Left hindlimb (tissue), 1 donor: ENCODE measurements at regions not wholly inside any gene's neighbourhood (a gene's known extent, or its start where the extent isn't known, plus 50 kb on each side); places are given as distances from the start of the nearest gene placed in this dataset.
"Not testable (repeated sequence)": the region's sequence is repeated elsewhere in the genome, so short reads cannot be mapped to it uniquely, and the experiment has no call there.

Experiments
- DNase-seq: peaks from one replicate; pipeline ENCODE4 v3.0.0-alpha.2; 2018

DNA sequence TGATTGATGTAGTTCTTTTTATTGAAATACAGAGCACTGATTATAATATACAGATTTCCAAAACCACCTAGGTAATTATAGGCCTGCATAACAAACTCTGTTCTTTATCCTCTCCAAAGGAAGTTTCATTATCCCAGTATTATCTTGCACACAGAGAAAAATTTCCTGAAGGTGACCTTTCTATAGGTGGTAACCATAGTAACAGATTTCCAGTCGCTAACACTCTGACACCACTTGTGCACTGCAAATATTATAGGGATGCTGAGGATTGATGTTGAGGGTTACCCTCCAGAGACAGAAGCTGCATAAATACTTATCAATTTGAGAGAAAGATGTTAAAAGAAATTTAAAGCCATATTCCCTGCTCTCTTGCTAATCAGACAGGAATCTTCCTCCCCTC lies 274.5 kb upstream of the NRSN1 start:
- DNase-seq: no peak

DNA sequence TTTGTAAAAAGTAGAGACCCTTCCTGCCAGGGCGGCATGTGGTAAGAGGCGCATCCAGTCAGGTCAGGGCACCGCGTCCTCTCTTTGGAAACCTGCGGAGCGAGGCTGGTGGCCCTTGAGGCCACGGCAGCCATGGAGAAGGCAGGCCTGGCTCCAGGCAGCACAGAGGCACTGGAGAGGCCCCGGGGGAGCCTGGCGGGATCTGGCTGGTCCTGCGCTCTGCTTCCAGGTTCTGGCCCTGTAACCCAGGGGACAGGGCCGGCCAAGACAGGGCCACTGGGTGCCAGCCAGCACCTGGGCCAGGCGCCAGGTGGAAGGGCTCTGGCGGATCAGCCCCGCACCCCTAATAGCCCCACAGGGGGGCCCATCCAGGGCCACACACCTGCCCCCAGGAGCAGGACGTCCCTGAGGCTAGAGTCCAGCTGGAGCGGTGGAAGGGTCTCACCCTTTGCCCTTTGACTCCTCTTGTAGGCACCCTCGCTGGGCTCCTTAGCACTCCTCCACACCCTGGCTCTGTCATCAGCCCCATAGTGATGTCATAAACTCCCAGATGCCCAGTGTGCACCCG lies 272.4 kb upstream of the NRSN1 start:
- not testable (repeated sequence) for DNase-seq

- DNase-seq: not testable (repeated sequence)
Observed at GRCh38 chr6:23854154-23854553, 271.9 kb upstream of the NRSN1 start.

- no peak for DNase-seq
Observed at GRCh38 chr6:23855497-23856116, 270.4 kb upstream of the NRSN1 start.

GRCh38 chr6:23870496-23870895 lies 255.5 kb upstream of the NRSN1 start:
- DNase-seq: no peak

DNA sequence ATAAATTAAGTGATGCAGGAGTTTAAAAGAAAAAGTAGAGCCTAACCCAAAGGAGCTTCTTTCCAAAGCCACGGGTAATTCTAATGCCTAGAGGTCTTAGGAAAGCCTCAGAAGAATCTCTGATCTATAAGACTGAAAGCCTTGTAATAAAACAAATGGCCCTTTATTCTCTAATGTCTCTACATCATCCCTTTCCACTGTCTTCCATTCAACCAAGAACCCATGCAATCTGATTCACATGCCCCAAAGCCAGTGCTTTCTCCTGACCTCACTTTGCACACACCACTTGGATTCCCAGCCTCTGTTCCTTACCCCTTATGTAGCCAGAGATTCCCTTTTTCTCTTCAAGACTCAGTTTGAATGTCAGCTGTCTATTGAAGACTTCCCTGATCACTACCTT lies 252.9 kb upstream of the NRSN1 start:
- DNase-seq: no peak

- DNase-seq: no peak
Observed at GRCh38 chr6:23875006-23875405, 251.0 kb upstream of the NRSN1 start.

GRCh38 chr6:23879816-23880215 lies 246.2 kb upstream of the NRSN1 start:
- DNase-seq: no peak

DNA sequence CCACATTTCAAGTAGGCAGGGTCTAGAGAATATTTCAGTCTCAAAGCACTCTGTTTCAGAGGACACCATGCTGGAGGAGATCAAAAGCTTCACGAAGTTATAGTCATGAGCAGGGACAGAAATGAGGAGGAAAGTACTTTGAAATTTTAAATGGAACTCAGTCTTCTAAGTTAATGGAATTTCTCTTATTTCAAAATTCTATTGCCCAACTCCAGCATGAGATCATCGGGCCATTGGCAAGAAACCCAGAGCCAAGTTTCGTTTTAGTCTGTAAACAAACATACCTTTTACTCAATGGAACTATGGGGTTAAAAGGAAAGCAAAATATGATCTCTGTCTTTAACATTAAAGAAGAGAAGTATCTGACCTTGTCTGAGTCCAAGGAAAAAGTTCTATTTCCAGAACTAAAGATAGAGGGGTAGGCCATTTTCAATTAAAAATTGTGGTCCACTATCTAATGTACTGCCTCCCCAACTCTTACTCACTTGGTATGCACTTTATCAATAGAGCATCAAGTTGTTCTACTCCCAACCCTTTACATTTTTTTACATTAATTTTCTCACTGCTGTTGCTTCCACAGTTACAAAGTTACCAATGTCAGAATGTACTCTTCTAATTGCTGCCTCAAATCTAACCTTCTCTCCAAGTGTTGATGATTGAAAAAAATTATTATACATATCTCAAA lies 235.3 kb upstream of the NRSN1 start:
- no peak for DNase-seq

DNA sequence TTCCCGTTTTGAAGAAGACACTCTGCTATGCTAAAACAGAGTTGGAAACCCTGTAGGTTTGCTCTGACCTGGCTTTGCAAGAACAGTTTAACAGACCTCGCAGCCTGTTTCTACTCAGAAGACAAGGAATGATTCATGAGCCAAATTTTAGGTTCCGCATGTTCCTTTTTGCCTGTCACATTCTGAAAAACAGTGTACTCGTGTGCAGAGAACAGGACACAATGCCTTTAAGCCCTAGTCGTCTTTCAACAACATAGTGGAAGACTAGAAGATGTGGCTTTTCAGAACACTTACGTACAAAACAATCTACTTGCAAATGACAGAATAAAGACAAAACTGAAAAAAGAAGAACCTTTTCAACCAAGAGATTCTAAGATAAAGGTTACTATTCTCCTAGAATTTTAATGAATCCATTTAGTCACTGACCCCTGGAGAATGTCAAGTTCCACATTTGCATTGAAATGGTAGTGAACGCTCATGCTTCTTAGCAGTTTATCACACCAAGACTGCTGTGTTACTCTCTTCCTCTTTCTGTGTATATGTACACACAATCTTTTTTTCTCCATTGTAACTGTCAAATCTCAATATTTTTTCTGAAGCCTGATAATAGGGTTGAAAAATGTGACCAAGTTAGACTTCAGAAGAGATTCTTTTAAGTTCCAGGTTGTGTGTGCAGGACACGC lies 220.7 kb upstream of the NRSN1 start:
- no peak for DNase-seq

GRCh38 chr6:23910420-23910819 lies 215.6 kb upstream of the NRSN1 start:
- DNase-seq: no peak

DNA sequence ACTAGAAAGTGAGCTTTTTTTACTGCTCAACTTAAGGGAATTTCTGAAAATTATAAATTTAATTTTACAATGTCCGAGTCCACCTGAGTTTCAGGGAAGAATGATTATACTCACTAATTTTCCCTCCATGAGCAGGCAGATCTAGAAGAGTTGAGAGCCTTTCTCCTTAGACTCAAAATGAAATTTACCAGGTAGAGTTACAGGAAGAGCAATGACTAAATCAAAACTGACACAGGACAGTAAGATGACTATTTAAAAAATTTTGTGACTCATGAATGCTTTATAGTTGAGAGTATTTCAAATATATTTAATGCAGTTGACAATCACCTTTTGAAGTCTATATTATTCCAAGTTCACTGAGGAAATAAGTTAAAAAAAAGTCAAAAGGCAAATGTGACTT lies 198.1 kb upstream of the NRSN1 start:
- DNase-seq: no peak

GRCh38 chr6:23929201-23929600 lies 196.8 kb upstream of the NRSN1 start:
- DNase-seq: no peak

- DNase-seq: no peak
Observed at GRCh38 chr6:23940466-23940865, 185.5 kb upstream of the NRSN1 start.

- no peak for DNase-seq
Observed at GRCh38 chr6:23951691-23952090, 174.3 kb upstream of the NRSN1 start.

GRCh38 chr6:23952245-23952644 lies 173.8 kb upstream of the NRSN1 start:
- no peak for DNase-seq

DNA sequence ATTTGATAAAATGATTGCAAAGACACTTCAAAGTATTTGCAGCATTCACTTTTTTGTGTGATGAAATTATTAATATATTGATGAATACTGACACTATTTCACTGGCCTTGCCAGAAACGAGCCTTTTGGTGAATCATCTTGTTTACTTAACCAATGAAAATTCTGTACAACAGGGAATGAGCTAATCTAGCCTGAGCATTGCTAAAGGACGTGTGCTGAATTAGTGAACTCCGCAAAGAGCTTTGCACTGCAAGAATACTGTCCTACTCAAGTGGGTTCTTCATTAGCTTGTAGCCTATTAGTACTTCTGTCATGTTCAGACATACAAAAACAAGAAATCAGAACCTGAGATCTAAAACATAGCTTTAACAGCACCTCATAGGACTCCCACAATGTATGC lies 172.0 kb upstream of the NRSN1 start:
- no peak for DNase-seq

DNA sequence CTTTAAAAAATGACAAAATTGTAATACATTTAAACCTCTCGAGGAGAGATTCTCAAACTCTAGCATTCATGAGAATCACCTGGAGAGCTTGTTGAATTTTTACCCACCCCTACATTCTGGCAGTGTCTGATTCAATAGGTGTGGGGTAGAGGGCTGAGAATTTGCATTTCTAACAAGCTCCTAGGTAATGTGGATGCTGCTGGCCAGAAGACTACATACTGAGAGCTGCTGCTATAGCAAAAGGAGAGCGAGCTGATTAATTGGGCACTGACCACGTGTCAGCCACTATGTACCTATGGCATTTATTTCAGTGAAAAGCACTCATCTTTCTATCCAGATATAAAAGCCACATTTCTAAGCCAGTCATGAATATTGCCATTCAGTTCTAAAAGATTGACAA lies 169.0 kb upstream of the NRSN1 start:
- DNase-seq: no peak

- no peak for DNase-seq
Observed at GRCh38 chr6:23964865-23965264, 161.2 kb upstream of the NRSN1 start.

DNA sequence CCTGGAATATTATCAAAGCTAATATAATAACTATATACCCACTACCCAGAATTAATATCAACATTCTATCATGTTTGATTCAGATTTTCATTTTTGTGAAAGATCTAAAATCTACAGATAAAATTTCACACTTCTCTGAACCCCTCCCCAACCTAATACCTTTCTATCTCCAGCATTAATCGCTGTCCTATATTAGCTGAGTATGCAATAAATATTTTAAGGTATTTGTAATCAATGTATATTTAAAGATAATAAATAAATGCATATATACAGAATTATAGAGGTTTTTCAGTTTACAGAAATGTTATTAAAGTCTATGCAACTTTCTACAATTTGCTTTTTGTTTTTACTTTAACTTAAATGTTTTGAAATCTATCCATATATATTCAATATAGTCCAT lies 156.7 kb upstream of the NRSN1 start:
- DNase-seq: no peak

DNA sequence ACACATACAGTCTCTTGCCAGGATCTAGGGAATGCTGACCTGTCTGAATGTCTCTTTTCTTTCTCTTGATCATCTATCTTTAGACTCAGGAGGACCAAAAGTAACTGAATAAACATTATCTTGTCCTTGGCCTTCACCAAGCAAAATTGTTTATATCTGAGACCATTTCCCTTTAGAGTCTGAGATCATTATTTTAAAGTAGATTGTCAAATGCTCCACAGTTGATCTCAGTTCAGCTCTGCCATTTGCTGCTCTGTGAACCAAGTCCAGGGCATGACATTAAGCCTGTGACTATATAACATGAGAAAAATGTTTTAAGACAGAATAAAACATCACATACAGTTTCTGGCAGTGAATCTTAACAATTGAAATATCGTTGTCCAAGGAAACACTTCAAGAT lies 148.3 kb upstream of the NRSN1 start:
- DNase-seq: no peak

DNA sequence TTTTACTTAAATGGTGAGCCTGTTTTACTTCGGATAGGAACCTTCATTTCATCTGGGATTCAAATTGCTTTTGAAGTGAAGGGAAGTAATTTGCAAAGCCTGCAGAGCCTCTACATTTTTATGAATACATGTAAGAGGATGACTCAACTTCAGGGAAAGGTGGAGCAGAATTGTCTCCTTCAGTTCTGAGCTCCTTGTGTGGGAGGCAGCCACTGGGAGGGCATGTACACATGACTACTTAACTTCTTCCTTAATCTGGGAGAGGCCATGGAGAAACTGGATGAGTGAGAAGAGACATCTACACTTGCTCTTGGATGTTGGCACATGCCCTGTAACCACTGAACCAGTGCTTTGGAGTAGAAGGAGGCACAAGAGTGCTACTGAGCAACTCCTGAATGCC lies 145.1 kb upstream of the NRSN1 start:
- DNase-seq: no peak

DNA sequence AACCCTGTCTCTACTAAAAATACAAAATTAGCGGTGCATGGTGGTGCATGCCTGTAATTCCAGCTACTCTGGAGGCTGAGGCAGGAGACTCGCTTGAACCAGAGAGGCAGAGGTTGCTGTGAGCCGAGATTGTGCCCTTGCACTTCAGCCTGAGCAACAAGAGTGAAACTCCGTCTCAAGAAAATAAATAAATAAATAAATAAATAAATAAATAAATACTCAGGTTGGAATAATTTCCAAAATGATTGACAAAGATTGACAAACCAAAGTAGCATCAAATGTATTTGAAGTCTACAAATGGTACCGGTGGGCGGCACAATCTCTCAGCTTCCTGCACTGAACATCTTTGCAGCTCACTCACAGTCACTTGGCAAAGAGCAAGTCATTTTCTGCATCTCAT lies 144.1 kb upstream of the NRSN1 start:
- DNase-seq: no peak

DNA sequence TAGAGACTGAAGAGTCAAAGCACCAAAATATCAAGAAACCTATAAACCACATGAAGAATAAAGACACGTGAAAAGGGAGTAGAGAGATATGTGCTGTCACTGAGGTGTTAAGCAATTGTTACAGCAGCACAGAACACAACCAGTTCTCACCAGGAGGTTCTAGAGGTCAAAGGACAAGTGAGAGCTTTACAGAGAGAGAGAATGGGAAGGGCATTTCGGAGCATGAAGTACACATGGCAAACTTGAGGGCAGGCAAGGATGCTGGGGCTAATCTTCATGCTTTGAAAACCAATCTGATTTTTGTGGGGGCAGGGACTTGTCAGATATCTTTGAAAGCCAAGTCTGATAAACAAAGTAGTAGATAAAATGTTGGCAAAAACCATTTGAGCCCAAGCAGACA lies 142.3 kb upstream of the NRSN1 start:
- no peak for DNase-seq
